SH-SY5Y (cell line): ENCODE measurements at regions not wholly inside any gene's neighbourhood (a gene's known extent, or its start where the extent isn't known, plus 50 kb on each side); places are given as distances from the start of the nearest gene placed in this dataset.

ENCODE experiments used
- GATA2 ChIP-seq: IDR thresholded peaks from 2 replicates; pipeline ENCODE4 v1.6.1; 2011; ENCODE audit warnings: mild to moderate bottlenecking, low read depth, low read length
- GATA3 ChIP-seq: IDR thresholded peaks from 2 replicates; pipeline ENCODE4 v1.6.1; 2011; ENCODE audit warnings: low read depth, mild to moderate bottlenecking, low read length, moderate library complexity

GRCh38 chr4:15188605-15189539 lies 186.6 kb downstream of the CPEB2 start:
- no peak for TF ChIP-seq GATA3
- TF ChIP-seq GATA2 = no peak

GRCh38 chr4:15194520-15194919 lies 192.2 kb downstream of the CPEB2 start:
- TF ChIP-seq GATA3 = no peak
- no peak for TF ChIP-seq GATA2

- TF ChIP-seq GATA2 = no peak
- no peak for TF ChIP-seq GATA3
Measured at GRCh38 chr4:15197005-15197404, 194.7 kb downstream of the CPEB2 start.

GRCh38 chr4:15198070-15198727 lies 195.9 kb downstream of the CPEB2 start:
- TF ChIP-seq GATA3 (no peak), GATA2 (no peak)

- TF ChIP-seq GATA2 (no peak), GATA3 (no peak)
Measured at GRCh38 chr4:15201782-15202181, 199.5 kb downstream of the CPEB2 start.

GRCh38 chr4:15202481-15202880 lies 200.2 kb downstream of the CPEB2 start:
- TF ChIP-seq GATA3 = no peak
- TF ChIP-seq GATA2 = no peak

- TF ChIP-seq GATA2 = no peak
- TF ChIP-seq GATA3 = no peak
Measured at GRCh38 chr4:15213302-15213970, 211.2 kb downstream of the CPEB2 start.

GRCh38 chr4:15215109-15215508 lies 212.7 kb upstream of the C1QTNF7 start:
- TF ChIP-seq GATA3 (no peak), GATA2 (no peak)

GRCh38 chr4:15226203-15226602 lies 201.6 kb upstream of the C1QTNF7 start:
- TF ChIP-seq GATA2 (no peak), GATA3 (no peak)

GRCh38 chr4:15231265-15232091 lies 196.4 kb upstream of the C1QTNF7 start:
- no peak for TF ChIP-seq GATA2
- TF ChIP-seq GATA3 = no peak

- TF ChIP-seq GATA3 (no peak), GATA2 (no peak)
Measured at GRCh38 chr4:15232366-15233263, 195.2 kb upstream of the C1QTNF7 start.

GRCh38 chr4:15233264-15233597 lies 194.6 kb upstream of the C1QTNF7 start:
- TF ChIP-seq GATA2 (no peak), GATA3 (no peak)

GRCh38 chr4:15233626-15234025 lies 194.2 kb upstream of the C1QTNF7 start:
- no peak for TF ChIP-seq GATA3
- TF ChIP-seq GATA2 = no peak
